NCI-H1105 treated with DMSO at 0.1 percent for 48 hours (cell line): ENCODE measurements at regions not wholly inside any gene's neighbourhood (a gene's known extent, or its start where the extent isn't known, plus 50 kb on each side); places are given as distances from the start of the nearest gene placed in this dataset.
A peak's percentile ranks its signal among the peaks of the same experiment; 100 is the strongest.

Experiments
- DNase-seq: peaks from one replicate; lab custom pipeline; 2025; lab: John Stamatoyannopoulos, UW

DNA sequence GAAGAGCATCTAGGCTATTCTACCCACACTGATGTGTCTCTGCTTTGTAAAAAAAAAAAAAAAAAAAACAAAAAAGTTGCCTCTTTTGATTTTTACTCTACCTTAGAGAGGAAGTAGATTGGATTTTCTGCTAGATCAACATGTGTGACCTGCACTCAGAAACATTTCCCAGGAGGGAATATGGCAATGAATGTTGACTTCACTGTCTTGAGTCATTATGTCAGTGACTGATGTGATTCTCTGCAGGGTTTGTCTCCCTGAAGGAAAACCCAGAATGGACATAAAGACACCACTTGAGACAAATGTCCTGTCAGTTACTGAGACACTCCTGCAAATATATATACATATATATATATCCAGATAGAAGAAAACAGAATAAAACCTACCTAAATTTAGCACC lies 370.3 kb downstream of the BMPER start:
- DNase-seq, result no peak

DNA sequence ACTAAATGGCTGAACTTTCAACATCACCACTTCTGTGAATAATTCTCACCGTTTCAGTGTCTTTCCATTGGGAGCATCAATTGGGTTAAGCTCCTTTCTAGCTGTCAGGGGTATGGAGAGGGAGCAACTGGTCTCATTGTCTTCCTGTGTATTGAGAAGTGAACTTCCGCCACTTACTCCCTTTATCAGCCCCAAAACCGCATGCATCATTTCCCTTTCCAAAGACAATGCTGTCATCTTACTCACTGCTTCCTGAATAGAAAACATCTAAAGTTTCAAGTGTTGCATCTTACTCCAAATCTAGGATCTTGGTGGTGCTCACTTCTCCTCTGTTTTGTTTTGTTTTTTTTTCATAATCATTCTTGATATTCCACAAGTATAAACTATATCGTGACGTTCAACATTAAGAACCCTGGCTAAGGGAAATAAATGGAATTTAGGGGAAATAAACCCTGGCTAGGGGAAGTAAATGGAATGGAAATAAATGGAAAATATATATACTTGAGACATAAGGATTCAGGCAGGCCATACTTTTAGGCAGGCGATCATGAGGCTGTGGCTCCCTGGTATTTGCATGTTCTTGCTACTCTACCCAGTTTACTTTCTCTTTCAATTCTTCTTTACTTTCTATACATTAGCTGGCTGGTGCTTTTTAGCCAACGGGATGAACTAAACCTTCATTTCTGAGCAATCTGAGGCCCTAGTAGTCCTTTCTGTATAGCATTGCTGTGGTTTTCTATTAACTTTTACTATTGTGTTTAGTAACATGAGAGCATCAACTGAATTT lies 371.9 kb downstream of the BMPER start:
- DNase-seq, result no peak

DNA sequence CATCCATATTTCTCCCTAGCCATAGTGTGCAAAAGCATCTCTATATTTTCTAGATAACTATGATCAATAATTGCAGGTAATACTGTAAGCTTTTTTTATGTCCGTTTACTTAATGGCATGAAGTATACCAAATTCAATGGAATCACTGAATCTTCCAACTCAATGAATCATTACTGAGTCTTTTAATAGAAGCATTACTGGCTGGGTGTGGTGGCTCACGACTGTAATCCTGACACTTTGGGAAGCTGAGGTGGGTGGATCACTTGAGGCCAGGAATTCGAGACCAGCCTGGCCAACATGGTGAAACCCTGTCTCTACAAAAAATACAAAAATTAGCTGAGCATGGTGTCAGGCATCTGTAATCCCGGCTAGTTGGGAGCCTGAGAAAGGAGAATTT lies 372.5 kb downstream of the BMPER start:
- no peak for DNase-seq

GRCh38 chr7:34281260-34281659 lies 375.9 kb downstream of the BMPER start:
- no peak for DNase-seq

DNA sequence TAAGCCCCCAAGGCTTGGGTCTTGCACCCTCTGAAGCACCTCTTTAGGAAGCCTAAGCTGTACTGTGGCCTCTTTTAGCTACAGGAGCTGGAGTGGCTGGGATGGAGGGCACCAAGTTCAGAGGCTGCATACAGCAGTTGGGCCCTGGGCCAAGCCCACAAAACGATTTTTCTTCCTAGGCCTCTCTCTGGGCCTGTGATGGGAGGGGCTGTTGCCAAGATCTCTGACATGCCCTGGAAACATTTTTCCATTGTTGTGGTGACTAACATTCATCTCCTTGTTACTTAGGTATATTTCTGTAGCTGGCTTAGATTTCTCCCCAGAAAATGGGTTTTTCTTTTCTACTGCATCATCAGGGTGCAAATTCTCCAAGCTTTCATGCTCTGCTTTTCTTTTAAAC lies 375.7 kb upstream of the NPSR1 start:
- no peak for DNase-seq

GRCh38 chr7:34296663-34297062 lies 361.4 kb upstream of the NPSR1 start:
- no peak for DNase-seq

DNA sequence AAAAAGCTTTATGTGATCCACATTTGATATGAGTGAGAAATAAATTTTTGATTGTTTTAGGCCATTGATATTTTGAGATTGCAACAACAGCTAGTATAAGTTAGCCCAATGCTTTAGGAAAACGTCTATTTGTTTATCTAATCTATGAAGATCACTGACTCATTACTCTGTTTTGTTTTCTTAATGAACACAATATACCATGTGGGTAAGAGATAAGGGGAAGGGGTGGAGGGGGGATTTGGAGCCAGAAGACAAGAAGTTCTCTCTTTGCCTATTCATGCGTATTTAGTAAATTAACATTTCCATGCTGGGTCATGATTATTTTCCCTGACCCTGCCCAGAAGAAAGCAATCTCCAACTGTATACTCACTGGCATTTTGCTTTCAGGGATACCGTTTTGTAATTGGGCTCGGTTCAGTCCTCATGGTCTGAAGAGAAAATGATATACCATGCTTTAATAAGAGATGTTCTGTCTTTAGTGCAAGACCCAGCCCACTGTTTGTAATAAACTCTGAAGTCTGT lies 359.5 kb upstream of the NPSR1 start:
- DNase-seq, result no peak

DNA sequence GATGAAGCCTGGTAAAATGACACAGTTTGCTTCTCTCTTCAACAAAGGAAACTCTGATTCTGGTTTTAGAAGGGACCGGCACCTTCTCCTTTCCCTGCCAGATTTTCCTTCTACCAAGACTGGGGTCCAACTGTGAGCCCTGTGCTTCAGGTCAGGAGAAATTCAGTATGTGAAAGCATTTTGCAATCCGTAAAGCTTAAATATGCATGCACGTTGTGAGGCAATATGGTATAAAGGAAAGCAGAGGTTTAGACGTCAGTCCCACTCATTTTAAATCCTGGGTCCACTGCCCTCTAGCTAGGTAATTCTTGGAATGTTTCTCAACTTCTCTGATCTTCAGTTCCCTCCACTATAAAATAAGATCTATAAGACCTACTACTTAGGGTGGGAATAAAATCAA lies 359.0 kb upstream of the NPSR1 start:
- DNase-seq, result no peak

DNA sequence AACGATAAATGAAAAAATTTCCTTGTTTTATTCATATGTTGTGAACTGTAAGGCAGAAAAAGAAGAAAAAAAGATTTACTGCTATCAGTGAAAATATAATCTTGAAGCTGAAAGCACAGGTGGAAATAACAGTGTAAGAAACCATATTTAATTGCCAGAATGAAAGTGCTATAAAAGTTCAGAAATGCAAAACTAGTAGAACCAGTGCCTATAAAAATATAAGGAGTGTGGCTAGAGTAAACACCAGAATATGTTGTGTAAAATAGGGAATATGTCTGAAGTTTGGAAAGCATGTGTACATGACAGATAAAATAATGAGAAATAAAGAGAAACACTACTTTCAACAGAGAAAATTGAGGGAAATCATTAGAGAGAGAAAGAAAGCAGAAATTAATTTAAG lies 350.5 kb upstream of the NPSR1 start:
- no peak for DNase-seq

DNA sequence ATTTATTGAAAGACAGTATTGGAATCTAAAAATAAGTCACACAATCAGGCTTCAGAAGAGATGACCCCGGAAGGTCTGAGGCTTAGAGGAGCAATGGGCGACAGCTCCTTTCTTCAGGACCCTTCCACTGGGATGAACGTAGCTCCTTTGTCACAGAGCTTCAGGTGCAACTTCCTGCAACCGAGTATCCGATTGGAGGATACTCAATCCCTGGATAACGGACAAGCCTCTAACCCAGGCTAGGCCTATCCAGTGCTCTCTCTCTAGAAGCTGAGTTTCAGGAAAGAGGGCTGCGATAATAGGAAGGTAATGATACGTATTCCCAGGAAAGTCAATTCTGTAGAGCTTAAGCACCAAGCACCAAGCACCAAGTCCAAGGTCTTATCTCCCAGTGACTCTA lies 349.4 kb upstream of the NPSR1 start:
- DNase-seq, result no peak

- DNase-seq, result no peak
Observed at GRCh38 chr7:34309116-34309515, 348.9 kb upstream of the NPSR1 start.

- no peak for DNase-seq
Observed at GRCh38 chr7:34309584-34309983, 348.4 kb upstream of the NPSR1 start.

- no peak for DNase-seq
Observed at GRCh38 chr7:34311591-34311990, 346.4 kb upstream of the NPSR1 start.

DNA sequence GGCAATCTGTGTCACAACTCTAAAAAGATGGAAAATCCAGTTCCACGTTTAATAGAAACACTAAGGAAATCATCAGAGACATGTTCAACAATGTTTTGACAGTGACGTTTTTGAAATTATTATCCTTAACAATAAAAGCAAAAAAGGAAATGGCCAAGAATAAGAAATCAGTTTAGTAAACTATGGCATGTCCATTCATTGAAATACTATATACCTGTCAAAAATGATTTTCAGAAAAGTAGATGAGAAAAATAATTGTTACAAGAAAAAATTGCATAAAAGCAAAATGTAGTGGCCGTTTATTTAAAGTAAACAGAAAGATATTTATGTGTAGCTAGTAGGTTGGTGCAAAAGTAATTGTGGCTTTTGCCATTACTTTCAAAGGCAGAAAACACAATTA lies 345.4 kb upstream of the NPSR1 start:
- no peak for DNase-seq

DNA sequence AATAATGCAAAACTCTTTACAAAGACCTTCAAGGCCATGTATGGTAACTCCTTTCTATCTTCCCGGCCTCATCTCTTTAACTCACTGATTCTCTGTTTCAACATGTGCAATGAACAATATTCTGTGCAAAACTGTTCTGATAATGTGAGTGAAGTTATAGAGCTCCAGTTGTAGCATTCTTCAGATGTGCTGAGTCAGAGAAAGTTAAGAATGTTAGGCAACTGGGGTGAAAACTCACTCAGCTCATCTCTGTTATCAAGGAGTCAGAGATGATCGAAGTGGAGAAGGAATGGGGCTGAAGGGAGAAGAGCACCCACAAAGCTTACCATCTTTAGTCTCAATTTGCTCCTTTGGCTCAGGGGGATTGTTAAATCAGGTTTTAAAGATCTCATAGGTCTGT lies 344.7 kb upstream of the NPSR1 start:
- DNase-seq, result no peak

- no peak for DNase-seq
Observed at GRCh38 chr7:34315032-34315431, 343.0 kb upstream of the NPSR1 start.

DNA sequence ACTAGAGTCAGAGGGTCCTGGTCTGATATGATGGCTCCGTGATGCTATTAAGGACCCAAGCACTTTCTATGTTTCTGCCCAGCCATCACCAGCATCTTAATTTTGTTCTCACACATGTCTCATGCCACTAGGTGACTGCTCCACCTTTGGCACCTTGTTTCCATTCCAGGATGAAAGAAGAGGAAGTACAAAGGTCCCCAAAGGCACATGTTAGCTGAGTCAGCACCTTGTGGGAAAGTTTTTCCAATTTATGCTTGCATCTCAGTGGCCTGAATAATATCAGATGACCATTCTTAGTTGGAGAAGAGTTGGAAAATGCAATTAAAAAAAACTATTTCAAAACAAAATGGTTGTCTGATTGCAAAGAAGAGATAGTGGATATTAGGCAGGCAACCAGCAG lies 341.0 kb upstream of the NPSR1 start:
- DNase-seq, result no peak

DNA sequence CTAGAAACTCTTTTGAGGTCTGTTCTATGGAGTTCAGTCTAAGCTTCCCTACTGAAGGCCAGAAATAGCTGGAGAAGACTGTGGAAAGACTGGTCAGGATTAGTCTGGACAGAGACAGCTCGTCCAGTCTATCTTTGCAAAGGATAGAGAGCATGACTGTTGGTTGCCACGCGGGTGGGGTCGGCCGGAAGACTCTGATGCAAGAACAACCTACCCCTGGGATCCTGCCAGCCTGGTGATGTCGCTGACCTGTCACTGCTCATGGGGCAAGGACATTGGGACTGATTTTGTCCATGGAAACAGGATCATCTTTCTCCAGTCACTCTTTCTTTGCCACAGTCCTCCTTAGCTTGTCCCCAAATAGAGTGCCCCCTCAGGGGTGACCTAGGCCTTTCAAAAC lies 337.6 kb upstream of the NPSR1 start:
- no peak for DNase-seq

DNA sequence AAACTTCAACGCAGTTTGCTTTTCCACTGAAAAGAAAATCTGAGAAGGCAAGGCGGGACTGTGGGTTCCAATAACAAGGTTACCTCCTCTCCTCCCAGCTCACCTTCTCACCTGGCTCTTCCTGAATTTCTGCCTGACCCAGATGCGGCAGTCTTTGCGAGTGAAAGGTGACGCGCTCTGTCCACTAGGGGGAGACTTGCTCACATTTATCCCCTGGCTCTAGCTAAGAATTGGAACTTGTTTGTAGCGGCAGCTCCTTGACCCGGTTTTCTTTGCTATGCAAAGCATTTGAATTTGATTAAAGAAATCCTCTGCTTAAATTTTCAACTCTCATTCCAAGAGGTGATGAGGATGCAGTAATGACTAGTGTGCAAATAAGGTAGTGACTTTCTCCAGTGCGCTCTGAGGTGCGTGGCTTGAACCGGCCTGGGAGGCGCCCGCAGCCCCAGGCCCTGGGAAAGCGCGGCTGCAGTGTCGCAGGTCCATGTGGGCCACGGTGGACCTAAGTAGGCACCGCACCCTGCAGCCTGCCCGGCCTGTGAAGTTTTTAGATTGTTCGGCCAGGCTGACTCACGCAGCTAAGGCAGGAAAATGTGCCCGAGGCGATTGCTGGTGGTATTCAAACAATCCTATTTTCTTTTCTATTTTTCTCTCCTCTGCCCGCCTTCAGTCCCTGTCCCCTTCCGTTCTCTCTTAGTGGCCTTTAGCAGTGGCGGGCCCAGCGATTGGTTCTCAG lies 336.9 kb upstream of the NPSR1 start:
- DNase-seq, result peak; percentile 69

DNA sequence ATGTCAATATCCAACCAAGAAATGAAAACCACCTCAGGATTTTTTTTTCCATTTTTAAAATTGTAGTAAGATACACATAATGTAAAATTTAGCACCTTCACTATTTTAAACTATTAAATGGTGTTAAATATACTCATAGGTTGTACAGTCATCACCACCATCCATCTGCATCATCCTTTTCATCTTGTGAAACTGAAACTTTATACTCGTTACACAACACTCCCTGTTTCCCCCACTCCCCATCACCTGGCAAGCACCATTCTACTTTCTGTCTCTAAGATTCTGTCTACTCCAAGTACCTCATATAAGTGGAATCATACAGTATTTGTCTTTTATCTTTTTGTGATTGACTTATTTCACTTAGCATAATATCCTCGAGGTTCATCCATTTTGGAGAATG lies 335.2 kb upstream of the NPSR1 start:
- no peak for DNase-seq

DNA sequence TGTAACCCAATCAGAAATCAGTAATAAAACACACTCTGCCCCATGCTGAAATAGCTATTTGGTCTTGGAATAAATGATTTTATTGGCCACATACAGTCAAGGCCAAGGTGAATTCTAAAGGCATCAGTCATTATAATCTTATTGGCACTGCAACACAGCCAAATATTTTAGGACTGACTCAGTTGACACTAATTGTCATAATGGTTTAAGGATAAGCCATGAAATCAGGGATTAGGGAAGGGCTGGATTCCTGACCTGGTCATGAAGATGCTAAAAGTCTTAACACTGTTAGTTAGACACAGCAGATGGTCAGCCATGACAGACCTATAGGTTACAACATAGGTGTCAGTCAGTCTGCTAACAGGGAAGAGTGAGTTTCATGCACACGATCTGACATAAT lies 330.3 kb upstream of the NPSR1 start:
- no peak for DNase-seq

- DNase-seq, result no peak
Observed at GRCh38 chr7:34330308-34330707, 327.7 kb upstream of the NPSR1 start.

- no peak for DNase-seq
Observed at GRCh38 chr7:34331102-34331501, 326.9 kb upstream of the NPSR1 start.

DNA sequence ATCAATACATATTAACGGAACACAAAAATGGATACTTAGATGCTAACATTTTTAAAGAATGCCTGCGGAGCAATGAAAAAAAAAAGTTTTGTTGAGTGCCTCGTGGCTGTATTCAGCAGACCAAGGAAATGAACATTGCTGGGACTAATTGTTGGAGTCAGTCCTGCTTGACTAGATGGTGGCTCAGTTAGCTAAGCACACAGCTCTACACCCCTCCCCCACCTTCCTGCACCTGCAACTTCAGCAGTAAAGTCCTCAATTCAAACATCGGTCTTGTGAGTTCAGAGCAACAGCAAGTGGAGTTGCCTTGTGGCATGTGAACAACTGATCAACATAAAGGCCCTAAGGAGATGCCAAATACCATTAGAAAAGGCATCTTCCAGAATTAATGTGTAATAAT lies 326.0 kb upstream of the NPSR1 start:
- DNase-seq, result no peak
